GM19395 (cell line): ENCODE measurements at regions not wholly inside any gene's neighbourhood (a gene's known extent, or its start where the extent isn't known, plus 50 kb on each side); places are given as distances from the start of the nearest gene placed in this dataset.

Experiments used
- ATAC-seq: cut with Tn5 transposase; IDR thresholded peaks from one replicate; pipeline ENCODE4 v1.9.1; 2021; ENCODE audit warnings: mild to moderate bottlenecking, moderate library complexity; ENCODE audit not compliant: unreplicated experiment

DNA sequence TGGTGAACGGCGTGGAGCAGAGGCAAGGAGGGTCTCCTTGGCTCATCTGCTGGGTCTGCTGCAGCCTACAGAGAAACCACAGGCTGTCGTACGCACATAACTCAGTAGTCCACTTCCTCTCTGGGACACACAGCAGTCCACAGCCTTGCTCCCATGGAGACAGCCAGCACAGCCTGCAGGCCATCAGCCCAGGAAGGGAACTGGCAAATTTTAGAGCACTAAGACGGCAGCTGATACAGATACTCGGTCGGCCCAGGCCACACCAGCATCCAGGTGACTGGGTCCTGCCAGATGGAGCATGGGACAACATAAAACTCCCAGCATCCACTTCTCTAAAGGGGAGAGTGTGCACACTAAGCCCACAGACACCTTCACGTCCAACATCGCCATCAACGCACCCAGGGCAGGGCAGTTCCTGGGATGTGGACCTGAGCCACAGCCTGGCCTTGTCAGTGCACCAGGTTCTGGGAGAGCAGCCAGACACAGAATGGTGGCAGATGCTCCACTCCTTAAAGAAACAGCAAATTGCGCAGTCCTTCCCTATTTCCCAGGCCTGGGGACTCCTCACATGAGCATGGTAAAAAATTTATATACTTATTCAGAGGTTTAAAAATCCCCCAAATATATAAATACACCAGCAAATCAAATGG, 247.1 kb upstream of the RAB4A start:
- no peak for ATAC-seq

DNA sequence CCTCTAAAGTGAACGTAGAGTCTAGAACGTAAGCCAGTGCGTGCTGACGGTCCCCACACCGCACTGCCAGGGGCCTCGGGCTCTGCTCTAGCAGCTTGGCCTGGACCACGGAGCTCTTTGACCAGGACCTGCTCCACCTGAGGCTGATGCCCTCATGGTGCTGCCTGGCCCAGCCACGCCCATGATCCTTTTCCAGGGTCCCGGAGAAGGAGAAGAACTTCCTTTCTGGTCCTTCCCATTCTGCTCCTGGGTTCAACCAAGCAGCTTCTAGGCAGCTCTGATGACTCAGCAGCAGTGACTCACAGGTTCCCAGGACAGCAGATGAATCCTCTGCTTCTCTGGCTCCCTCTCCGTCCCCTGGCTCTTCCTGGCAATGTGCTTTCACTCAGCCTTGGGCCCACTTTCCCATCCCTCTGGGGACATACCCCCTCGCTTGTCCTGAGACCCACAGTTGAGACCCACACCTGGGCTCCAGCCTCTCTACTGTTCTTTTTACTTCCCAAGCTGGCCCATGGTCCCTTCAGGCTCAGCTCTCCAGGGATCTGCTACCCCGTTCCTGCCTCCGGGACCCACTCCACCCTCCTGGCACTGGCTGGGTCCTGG, 246.3 kb upstream of the RAB4A start:
- no peak for ATAC-seq

DNA sequence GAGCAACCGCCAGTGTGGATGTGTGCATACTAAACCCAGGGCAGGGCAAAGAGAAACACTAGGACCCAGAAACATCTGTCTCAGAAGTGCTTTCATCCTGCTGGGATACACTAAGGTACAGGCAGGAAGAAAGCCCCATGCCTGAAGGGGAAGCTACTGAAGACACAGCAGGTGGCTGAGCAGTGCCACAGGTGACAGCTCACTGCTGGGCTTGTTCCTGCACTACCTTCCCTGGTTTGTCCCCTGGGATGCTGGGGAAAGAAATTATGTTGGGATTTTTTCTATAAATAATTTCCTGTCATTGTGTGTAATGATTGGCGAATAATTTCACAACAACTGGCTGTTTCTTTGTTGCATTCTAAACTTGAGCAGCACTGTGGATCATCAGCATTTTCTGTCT, 245.3 kb upstream of the RAB4A start:
- no peak for ATAC-seq

DNA sequence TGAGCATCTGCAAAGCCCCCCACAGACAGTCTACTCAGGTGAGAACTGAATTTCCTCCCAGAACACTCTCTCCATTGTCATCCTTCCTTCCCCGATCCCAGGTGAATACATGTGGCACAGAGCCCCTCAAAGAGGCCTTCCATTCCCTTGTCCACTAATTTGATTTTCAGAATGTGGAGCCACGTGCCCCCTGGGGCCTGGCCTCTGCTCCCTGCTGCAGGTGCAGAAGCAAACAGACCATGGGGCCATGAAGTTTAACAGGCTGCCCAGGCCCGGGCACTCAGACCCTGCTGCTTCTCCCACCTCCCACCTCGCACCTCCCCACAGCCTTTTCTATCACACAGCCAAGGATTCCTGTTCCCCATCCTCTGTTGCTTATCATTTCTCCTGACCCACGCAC, 243.8 kb upstream of the RAB4A start:
- no peak for ATAC-seq

DNA sequence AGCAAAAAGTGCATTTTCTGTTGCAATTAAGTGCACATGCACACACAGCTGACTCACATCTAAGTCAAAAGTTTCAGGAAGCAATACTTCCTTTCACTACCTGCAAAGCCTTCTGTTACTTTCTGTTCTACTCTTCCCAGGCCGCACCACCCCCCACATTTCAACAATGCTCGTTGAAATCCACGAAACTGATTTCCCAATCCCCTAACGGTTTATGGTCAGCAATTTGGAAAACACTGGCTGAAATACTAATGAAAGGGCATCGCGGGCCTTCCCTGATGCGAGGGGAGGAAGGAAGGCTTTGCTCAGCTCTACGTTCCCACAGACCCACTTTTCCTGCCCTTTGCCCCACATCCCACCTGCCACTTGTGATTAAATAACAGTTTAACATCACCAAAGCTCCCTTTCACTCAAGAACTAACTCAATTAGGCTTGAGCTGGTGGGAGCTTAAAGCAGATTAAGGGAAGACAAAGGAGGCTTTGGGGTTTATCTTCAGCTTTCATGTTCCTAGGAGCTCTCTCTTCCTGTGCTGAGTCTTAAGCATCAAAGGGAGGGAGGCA, 243.2 kb upstream of the RAB4A start:
- ATAC-seq: no peak

DNA sequence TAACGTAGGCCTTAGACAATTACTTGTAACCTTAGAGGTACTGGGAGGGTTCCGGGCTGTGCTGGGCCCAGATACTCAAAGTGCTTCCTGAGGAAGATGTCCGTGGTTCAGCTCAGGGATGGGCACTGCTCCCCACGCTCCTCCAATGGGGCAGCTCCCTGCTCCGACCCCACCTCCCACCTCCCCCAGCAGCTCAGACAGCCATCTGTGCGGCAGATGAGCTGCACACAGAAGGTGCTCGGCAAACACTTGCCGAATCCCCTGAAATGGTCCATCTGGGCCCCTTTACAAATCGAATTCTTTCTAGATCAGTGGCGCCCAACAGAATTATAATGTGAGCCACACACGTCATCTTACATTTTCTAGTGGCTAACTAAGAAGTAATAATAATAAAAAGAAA, 242.4 kb upstream of the RAB4A start:
- no peak for ATAC-seq

DNA sequence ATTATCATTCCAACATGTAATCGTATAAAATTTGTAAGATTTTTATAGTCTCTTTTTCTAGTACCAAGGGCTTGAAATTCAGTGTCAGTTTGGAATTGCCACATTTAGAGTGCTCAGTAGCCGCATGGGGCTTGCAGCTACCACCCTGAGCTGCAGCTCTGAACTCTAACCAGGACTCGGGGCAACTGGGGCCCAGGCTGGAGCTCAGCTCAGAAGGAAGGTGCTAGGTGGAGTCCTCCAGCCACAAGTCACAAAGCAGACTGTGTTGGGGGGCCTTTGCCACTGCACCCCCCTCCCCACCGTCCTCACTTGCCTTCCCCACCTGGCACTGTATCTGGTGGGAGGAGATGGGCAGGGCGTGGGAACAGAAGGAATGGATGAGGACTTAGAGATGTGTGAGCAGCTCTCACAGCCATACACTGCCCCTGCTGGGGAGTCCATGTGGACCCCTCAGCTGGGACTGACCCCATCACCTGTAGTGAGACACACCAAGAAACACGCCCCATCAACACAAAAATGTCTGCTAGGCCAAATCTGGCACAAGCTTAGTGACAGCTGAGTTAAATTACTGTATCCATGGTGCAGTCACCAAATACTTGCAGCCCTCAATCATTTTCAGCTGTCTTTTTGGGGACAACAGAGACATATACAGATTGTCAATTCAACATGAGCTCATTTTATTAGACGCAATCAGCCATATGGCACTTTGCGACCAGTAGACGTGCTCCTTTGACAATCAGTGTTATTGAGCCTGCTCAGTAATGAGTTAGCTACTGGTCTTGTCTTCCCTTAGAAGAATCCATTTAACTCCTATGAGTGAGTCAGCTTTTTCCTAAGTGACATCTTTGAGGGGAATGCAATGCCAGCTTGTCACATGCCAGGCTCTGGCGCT, 241.7 kb upstream of the RAB4A start:
- no peak for ATAC-seq

DNA sequence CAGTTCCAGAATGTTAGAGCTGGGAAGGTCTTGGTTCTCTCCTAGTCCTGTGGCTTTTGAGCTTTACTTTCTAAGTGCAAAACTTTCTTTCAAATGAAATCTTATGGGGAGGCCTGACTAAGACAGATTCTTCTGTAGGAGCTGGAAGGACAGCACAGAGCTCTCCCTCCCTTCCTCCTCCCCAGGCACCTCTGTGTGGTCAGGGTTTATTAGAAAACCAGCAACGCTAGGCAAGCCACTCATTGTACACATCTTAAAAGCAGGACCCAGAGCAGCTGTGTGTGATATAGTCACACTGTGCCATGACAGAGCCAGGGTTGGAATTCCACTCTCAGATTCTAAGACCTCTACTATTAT, 241.1 kb upstream of the RAB4A start:
- no peak for ATAC-seq

DNA sequence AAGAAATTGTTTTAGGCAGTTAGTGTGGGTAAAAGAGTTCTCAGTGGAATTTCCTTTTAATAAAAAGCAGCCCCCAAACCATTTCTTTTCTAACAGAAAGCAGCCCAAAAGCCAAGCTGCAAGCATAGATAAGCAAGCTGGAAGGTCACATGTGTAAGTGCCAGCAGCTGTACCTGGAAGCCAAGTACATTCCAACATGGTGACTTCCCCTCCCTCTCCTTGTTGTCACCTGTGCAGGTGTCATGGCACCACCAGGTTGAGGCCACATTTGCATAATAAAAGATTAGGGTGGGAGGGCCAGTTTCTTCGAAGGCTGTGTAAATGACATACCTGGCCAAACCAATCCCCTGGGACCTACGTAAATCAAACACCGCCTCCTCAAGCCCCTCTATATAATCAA, 240.3 kb upstream of the RAB4A start:
- no peak for ATAC-seq

DNA sequence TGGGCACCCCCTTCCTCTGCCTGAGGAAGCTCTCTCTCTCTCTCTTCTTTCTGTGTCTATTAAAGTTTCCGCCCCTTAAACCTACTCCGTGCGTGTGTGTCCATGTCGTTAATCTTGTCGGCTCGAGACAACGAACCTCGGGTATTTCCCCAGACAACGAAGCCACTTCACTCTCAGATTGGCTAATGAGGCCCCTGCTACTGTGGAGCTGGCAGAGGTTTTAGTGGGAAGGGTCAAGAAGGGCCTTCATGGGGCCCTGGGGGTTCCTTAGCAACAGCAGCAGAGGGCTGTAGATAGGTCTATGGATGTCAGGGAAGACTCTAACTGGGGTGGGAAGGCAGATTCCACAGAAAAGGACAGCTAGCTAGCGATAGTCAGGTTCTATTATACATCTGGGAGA, 239.8 kb upstream of the RAB4A start:
- ATAC-seq: no peak

DNA sequence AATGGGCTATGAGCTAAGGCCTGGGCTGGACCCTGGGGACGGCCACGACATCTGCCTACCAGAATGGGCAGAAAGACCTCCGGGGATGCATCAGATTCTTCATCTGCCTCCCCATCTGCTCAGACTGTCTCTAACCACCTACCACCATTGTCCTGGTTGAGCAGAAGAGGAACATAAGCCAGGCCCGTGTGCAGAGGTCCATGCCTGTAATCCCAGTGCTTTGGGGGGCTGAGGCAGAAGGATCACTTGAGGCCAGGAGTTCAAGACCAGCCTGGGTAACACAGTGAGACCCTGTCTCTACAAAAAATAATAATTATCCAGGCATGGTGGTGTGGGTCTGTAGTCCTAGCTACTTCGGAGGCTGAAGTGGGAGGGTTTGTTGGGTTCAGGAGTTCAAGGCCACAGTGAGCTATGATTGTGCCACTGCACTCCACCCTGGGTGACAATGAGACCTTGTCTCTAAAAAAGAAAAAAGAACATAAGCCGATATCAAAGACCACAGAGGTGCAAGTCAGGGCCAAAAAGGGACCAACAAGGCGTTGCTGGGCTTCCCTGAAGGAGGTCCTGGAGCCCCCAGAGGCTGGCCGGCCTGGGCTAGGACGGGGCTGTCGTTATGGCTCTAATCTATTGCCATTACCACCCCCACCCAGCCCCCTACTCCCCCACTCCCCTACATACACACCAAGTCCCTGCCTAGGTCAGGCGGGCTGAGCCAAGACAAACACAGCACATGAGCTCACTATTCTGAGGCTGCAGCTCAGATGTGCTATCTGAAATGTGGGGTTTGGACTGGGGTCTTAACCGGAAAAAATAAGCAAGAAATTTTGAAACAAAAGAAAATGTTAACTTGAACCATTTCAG, 239.2 kb upstream of the RAB4A start:
- no peak for ATAC-seq

DNA sequence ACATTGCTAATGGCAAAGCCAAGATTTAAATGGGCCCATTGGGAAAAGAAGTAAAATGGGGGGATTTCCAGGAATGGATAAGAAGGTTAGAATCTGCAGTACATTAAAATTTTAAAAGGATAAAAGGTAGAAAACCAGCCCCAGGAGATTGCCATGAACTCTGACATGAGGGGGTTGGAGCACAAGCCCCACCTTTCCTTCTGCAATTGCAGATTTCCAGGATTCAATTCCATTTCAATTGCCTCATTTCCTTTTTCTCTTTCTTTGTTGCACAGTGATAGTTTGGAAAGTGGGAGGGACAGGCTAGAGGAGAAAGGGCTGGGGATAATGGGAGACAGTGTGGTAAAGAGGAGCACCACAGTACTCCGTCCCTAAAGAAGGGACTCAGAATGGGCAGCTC, 238.5 kb upstream of the RAB4A start:
- ATAC-seq: no peak

DNA sequence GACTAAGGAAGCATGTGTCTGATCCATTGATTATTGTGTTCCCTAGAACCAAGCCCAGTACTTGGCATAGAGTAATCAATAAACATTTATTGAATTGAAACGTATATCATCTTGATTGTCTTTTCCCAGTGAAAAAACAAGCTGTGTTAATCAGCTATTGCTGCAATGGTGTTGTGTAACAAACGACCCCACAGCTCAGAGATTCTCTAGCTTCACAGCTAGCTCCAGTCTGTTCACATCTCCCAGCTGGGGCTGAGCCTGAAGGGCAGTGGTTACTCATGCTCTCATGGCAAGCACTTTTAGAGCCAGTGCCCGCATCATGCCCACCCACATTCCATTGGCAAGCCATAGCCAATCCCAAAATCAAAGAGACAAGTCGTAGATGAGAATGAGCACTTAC, 237.4 kb upstream of the RAB4A start:
- ATAC-seq: no peak

DNA sequence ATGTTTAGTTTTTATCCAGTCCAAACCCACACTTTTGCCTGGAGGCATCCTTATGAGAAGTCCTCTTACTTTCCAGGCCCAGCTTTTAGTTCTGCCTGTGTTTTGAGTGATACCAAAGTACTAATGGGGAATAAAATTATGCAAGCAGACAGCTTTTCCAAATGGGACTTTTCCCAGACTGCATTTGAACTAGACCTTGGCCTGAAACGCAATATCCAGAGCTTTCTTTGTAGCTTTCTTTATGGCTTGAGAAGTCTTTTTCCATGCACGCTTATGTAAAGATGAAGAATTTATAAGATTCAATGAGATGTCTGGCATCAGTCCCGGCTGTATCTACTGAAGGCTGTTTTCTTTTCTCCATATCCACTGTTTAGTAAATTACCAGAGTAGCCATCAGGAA, 236.6 kb upstream of the RAB4A start:
- ATAC-seq: no peak

DNA sequence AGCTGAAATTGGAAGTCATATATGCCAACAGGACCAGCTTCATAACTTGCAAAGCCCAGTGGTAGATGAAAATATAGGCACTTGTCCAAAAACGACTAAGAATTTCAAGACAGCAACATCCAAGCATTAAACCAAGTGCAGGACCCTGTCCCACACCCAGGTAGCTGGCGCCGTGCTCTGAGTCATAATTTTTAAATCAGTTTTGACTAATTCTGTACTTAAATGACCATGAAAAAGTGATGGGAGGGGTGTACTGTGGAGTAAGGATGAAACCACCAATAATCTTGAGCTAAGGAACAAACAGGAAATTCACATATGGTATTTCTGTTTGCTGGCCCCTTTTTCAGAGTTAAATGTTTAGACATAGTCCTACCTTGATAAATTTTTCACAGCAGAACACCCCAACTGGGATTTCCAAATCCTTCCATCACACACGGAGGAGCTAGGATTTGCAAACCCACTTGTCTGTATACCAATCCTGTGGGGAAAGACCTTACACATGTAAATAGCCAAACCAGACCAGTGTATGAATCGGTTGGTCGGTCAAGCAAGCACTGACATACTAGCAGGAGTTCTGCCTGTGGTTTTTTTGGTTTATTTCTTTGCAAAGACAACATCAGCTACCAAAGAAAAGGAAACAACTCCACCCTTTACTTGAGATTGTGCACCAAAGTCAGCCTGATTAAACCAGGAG, 235.7 kb upstream of the RAB4A start:
- ATAC-seq: peak; percentile 89

DNA sequence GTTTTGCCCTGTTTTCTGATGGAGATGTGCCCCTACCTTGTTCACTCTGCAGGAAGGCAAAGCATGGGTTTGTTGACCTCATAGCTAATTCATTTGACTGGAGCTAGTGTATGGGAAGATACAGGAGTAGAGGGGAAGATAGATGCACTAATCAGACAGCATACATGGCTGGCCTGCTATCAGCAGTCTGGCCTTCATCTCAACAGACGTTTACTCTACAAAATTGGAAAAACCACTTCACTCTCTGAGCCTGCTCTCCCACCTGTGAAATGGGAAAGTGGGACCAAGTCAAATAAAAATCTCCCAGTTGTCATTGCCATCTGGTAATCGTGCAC, 235.2 kb upstream of the RAB4A start:
- peak; percentile 32 for ATAC-seq

DNA sequence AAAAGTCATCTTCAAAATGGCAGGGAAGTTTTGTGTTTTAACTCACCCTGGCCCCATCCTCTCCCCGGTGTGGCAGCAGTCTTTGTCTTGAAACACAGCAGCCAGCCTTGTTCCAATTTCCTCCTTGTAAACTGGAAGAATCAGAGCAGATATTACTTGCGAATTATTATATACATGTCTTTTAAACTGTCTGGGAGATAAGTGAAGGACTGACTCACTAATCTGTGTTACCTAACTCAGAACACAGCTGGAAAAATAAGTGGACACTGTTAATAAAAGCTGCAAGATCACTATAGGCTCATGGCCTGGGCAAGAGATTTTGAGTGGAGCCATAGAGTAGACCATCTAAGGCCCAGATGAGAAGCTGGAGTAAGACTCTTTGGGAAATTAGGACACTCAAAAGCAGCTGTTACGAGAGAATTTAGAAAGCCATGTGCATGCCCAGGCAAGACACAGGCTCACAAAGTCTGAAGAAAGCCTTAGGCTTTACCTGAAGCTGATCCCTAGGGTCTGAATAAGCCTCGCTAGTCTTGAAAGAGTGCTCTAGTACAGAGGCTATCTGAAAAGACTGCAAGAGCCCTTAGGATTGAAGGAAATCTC, 233.0 kb upstream of the RAB4A start:
- no peak for ATAC-seq

DNA sequence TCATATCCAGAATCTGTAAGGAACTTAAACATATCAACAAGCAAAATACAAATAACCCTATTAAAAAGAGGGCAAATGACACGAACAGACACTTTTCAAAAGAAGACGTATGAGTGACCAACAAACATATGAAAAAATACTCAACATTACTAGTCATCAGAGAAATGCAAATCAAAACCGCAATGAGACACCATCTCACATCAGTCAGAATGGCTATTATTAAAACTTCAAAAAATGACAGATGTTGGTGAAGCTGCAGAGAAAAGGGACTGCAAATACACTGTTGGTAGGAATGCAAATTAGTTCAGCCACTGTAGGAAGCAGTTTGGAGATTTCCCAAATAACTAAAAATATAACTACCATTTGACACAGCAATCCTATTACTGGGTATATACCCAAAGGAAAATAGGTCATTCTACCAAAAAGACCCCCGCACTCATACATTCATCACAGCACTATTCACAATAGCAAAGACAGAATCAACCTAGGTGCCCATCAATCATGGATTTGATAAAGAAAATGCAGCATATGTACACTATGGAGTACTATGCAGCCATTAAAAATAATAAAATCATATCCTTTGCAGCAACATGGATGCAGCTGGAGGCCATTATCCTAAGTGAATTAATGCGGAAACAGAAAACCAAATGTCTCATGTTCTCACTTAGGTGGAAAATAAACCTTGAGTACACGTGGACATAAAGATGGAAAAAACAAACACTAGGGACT, 230.1 kb upstream of the RAB4A start:
- ATAC-seq: no peak

DNA sequence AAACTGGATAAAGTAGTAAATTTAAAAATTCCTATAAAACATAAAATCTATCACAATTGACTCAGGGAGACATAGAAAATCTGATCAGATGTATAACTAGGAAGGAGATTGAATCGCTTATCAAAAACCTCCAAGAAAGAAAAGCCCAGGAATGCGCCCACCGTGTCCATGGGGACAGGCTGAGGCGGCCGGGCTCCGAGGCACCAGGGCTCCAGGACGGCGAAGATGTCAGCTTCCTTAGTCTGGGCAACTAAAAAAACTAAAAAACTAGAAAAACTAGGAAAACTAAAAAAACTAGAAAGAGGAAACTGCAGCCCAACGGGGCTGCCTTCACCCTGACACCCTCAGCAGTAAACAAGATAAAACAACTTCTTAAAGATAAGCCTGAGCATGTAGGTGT, 229.0 kb upstream of the RAB4A start:
- no peak for ATAC-seq
